Liver (tissue), 8 donors: ENCODE measurements at regions not wholly inside any gene's neighbourhood (a gene's known extent, or its start where the extent isn't known, plus 50 kb on each side); places are given as distances from the start of the nearest gene placed in this dataset.

Experiments
- DNase-seq: peaks from one replicate; pipeline ENCODE4 v3.0.0-alpha.2; 2017; ENCODE audit warnings: low spot score
- H3K27ac ChIP-seq, 2 donors: one replicate each; pipeline ENCODE4 v1.7.0; 2013; ENCODE audit warnings: inconsistent platforms in 2 of 2, low read length in 2 of 2, control low read depth in 1 of 2, low read depth in 1 of 2, mild to moderate bottlenecking in 1 of 2
- H3K27me3 ChIP-seq, 4 donors: one replicate each; pipeline versions ENCODE4 v1.6.1 to v1.7.0; 2013; ENCODE audit warnings: low read length in 3 of 4, inconsistent platforms in 1 of 4, mild to moderate bottlenecking in 1 of 4, moderate library complexity in 1 of 4; ENCODE audit not compliant: control insufficient read depth in 4 of 4, insufficient read depth in 4 of 4
- H3K36me3 ChIP-seq, 4 donors: one replicate each; pipeline versions ENCODE4 v1.6.1 to v1.7.0; 2013; ENCODE audit warnings: low read length in 3 of 4, mild to moderate bottlenecking in 3 of 4, low read depth in 1 of 4, moderate library complexity in 1 of 4; ENCODE audit not compliant: control insufficient read depth in 4 of 4, insufficient read depth in 3 of 4
- H3K4me1 ChIP-seq, 4 donors: one replicate each; pipeline versions ENCODE4 v1.6.1 to v1.7.0; 2013; ENCODE audit warnings: low read length in 3 of 4, mild to moderate bottlenecking in 3 of 4, moderate library complexity in 1 of 4; ENCODE audit not compliant: control insufficient read depth in 4 of 4, insufficient read depth in 4 of 4
- H3K4me3 ChIP-seq, 3 donors: one replicate each; pipeline versions ENCODE4 v1.6.1 to v1.7.0; 2013; ENCODE audit warnings: low read length in 3 of 3, control low read depth in 1 of 3, low read depth in 1 of 3, mild to moderate bottlenecking in 1 of 3
- H3K9ac ChIP-seq, 2 donors: one replicate each; pipeline ENCODE4 v1.7.0; 2013; ENCODE audit warnings: low read length in 2 of 2, mild to moderate bottlenecking in 2 of 2, moderate library complexity in 2 of 2, control low read depth in 1 of 2, low read depth in 1 of 2
- H3K9me3 ChIP-seq, 4 donors: one replicate each; pipeline versions ENCODE4 v1.6.1 to v1.7.0; 2013; ENCODE audit warnings: low read length in 3 of 4; ENCODE audit not compliant: control insufficient read depth in 4 of 4
- EGR1 ChIP-seq, 2 donors: IDR thresholded peaks; 2 replicates each; pipeline ENCODE4 v1.6.1; 2016 to 2018; ENCODE audit warnings: antibody characterized with exemption in 2 of 2, low read depth in 2 of 2
- FOXA1 ChIP-seq: IDR thresholded peaks from 2 replicates; pipeline ENCODE4 v1.6.1; 2016; ENCODE audit warnings: antibody characterized with exemption
- FOXA2 ChIP-seq: IDR thresholded peaks from 2 replicates; pipeline ENCODE4 v1.6.1; 2016; ENCODE audit warnings: antibody characterized with exemption
- GABPA ChIP-seq, 2 donors: IDR thresholded peaks in 1 of 2; conservative IDR thresholded peaks in 1 of 2; 2 replicates each; pipeline ENCODE4 v1.6.1; 2016; ENCODE audit warnings: antibody characterized with exemption in 2 of 2, mild to moderate bottlenecking in 1 of 2, moderate library complexity in 1 of 2
- HNF4A ChIP-seq, 2 donors: conservative IDR thresholded peaks; 2 replicates each; pipeline ENCODE4 v1.6.1; 2016; ENCODE audit warnings: antibody characterized with exemption in 2 of 2, mild to moderate bottlenecking in 2 of 2
- JUND ChIP-seq, 2 donors: IDR thresholded peaks; 2 replicates each; pipeline ENCODE4 v1.6.1; 2016; ENCODE audit warnings: antibody characterized with exemption in 2 of 2
- NR2F2 ChIP-seq: IDR thresholded peaks from 2 replicates; pipeline ENCODE4 v1.6.1; 2016; ENCODE audit warnings: antibody characterized with exemption
- RXRA ChIP-seq, 2 donors: IDR thresholded peaks; 2 replicates each; pipeline ENCODE4 v1.6.1; 2017 to 2018; ENCODE audit warnings: antibody characterized with exemption in 2 of 2, mild to moderate bottlenecking in 1 of 2
- SP1 ChIP-seq: IDR thresholded peaks from 2 replicates; pipeline ENCODE4 v1.6.1; 2018; ENCODE audit warnings: antibody characterized with exemption, mild to moderate bottlenecking
- TAF1 ChIP-seq: conservative IDR thresholded peaks from 2 replicates; pipeline ENCODE4 v1.6.1; 2016; ENCODE audit warnings: antibody characterized with exemption, mild to moderate bottlenecking
- WGBS: extraction: QIAGEN DNeasy Blood & Tissue Kit; methylation state at CpG from one replicate; pipeline ENCODE4 v1.1.7; 2013; 5-methylcytosine and 5-hydroxymethylcytosine counted together
- TF ChIP-seq, protein P1 (sequence below): IDR thresholded peaks from 2 replicates; pipeline ENCODE4 v1.6.1; 2016; ENCODE audit warnings: antibody characterized with exemption
- TF ChIP-seq, protein P2 (sequence below): IDR thresholded peaks from 2 replicates; pipeline ENCODE4 v1.6.1; 2016; ENCODE audit warnings: antibody characterized with exemption, mild to moderate bottlenecking
- TF ChIP-seq, protein P3 (sequence below): fragments of 150-350 bp; IDR thresholded peaks from 2 replicates; pipeline ENCODE4 v1.5.1; 2017; ENCODE audit warnings: improper control_type of control experiment, low read depth, low read length; ENCODE audit not compliant: missing input control
- TF ChIP-seq, protein P4 (sequence below): IDR thresholded peaks from 2 replicates; pipeline ENCODE4 v1.6.1; 2016; ENCODE audit warnings: antibody characterized with exemption
- donor health status: healthy.
- donor health status: healthy.
- donor health status: healthy.
- donor health status: healthy.
- donor health status: healthy.

DNA sequence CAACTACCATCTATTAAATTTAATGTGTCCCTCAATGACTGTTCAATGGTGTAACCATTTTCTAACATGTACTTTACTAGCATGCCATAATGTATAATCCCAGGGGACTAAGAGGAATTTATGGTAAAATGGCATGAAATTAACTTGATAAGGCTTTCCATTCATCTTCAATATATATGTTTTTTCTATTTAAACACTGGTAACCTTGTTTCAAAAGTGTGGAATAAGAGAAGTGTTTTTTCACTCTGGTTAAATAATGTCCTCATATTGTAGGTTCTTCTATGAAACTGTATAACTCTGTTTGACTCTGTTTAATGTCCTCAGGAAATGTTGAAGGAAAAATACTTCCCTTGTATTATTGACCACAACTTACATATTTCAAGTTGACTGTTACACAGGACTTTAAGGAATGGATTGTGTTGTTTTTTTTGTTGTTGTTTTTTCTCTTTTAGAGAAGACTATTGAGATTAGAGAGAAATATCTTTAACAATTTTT is 113.8 kb upstream of the ARSJ start:
- no peak for DNase-seq
- no peak overlapping the region for H3K4me3 ChIP-seq
- TF ChIP-seq GABPA (IDR thresholded peaks at IDR 0.05 in 1 of 2, conservative IDR thresholded peaks at IDR 0.05 in 1 of 2), result no peak
- TF ChIP-seq NR2F2, result no peak
- no peak for TF ChIP-seq FOXA2
- TF ChIP-seq, protein P1, sequence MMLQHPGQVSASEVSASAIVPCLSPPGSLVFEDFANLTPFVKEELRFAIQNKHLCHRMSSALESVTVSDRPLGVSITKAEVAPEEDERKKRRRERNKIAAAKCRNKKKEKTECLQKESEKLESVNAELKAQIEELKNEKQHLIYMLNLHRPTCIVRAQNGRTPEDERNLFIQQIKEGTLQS, result no peak
- TF ChIP-seq EGR1 (IDR thresholded peaks at IDR 0.05; ENCODE audit: low read depth in 2 of 2), result no peak
- TF ChIP-seq JUND (IDR thresholded peaks at IDR 0.05), result no peak
- TF ChIP-seq, protein P2, sequence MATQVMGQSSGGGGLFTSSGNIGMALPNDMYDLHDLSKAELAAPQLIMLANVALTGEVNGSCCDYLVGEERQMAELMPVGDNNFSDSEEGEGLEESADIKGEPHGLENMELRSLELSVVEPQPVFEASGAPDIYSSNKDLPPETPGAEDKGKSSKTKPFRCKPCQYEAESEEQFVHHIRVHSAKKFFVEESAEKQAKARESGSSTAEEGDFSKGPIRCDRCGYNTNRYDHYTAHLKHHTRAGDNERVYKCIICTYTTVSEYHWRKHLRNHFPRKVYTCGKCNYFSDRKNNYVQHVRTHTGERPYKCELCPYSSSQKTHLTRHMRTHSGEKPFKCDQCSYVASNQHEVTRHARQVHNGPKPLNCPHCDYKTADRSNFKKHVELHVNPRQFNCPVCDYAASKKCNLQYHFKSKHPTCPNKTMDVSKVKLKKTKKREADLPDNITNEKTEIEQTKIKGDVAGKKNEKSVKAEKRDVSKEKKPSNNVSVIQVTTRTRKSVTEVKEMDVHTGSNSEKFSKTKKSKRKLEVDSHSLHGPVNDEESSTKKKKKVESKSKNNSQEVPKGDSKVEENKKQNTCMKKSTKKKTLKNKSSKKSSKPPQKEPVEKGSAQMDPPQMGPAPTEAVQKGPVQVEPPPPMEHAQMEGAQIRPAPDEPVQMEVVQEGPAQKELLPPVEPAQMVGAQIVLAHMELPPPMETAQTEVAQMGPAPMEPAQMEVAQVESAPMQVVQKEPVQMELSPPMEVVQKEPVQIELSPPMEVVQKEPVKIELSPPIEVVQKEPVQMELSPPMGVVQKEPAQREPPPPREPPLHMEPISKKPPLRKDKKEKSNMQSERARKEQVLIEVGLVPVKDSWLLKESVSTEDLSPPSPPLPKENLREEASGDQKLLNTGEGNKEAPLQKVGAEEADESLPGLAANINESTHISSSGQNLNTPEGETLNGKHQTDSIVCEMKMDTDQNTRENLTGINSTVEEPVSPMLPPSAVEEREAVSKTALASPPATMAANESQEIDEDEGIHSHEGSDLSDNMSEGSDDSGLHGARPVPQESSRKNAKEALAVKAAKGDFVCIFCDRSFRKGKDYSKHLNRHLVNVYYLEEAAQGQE, result no peak
- no peak for TF ChIP-seq SP1
- TF ChIP-seq RXRA (IDR thresholded peaks at IDR 0.05), result no peak
- TF ChIP-seq HNF4A (conservative IDR thresholded peaks at IDR 0.05), result no peak
- no peak for TF ChIP-seq TAF1
- TF ChIP-seq, protein P3, sequence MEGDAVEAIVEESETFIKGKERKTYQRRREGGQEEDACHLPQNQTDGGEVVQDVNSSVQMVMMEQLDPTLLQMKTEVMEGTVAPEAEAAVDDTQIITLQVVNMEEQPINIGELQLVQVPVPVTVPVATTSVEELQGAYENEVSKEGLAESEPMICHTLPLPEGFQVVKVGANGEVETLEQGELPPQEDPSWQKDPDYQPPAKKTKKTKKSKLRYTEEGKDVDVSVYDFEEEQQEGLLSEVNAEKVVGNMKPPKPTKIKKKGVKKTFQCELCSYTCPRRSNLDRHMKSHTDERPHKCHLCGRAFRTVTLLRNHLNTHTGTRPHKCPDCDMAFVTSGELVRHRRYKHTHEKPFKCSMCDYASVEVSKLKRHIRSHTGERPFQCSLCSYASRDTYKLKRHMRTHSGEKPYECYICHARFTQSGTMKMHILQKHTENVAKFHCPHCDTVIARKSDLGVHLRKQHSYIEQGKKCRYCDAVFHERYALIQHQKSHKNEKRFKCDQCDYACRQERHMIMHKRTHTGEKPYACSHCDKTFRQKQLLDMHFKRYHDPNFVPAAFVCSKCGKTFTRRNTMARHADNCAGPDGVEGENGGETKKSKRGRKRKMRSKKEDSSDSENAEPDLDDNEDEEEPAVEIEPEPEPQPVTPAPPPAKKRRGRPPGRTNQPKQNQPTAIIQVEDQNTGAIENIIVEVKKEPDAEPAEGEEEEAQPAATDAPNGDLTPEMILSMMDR, result no peak
- no peak for TF ChIP-seq FOXA1
- TF ChIP-seq, protein P4, sequence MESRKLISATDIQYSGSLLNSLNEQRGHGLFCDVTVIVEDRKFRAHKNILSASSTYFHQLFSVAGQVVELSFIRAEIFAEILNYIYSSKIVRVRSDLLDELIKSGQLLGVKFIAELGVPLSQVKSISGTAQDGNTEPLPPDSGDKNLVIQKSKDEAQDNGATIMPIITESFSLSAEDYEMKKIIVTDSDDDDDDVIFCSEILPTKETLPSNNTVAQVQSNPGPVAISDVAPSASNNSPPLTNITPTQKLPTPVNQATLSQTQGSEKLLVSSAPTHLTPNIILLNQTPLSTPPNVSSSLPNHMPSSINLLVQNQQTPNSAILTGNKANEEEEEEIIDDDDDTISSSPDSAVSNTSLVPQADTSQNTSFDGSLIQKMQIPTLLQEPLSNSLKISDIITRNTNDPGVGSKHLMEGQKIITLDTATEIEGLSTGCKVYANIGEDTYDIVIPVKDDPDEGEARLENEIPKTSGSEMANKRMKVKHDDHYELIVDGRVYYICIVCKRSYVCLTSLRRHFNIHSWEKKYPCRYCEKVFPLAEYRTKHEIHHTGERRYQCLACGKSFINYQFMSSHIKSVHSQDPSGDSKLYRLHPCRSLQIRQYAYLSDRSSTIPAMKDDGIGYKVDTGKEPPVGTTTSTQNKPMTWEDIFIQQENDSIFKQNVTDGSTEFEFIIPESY, result no peak

DNA sequence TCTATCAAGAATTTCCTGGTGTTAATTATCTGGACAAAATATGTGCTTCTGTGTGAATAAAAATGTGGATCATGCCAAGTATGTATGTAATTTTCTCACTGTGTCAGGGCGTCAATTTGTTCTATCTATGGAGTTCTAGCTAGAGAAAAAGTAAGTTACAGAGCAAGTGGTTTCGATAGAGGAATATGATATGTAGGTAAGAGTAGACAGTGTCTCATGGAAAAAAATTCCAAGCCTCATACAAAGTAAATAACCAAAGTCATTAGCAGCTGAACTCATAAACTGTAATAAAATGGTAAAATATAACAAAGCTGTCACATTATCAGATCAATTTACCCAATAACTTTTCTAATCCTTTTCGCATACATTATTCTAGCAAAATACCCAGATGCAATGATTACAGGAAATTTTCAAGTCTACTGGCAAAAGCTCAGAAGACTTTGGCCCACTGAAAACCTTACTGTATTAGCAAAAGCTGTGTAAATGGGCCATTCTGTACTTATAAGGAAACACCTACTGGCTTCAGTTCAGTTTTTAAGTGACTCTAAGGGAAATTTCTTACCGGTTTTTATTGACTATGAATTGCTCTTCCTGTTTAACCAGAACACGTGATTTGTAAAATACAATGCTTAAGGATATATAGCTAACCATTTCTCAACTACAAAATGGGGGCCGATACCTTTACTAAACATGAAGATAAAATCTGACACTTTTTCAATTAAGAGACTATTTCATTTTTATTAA is 121.0 kb upstream of the ARSJ start:
- H3K27me3 ChIP-seq, result no peaks in the 10 kb centered on the region
- DNase-seq, result no peak
- H3K4me1 ChIP-seq, result no peaks in the 10 kb centered on the region
- WGBS, result 82% methylated on average over 6 of the region's 6 CpGs
- H3K36me3 ChIP-seq, result no peaks in the 10 kb centered on the region
- H3K9me3 ChIP-seq, result no peaks in the 10 kb centered on the region
- no peak for TF ChIP-seq NR2F2
- no peak overlapping the region for H3K9ac ChIP-seq
- no peak overlapping the region for H3K27ac ChIP-seq
- H3K4me3 ChIP-seq, result no peak overlapping the region

More for the DNA sequence above, 113.8 kb upstream of the ARSJ start:
- Histone ChIP-seq H3K4me1 (no peaks in the 10 kb centered on the region), H3K9ac (no peak overlapping the region), H3K9me3 (no peaks in the 10 kb centered on the region), H3K36me3 (no peaks in the 10 kb centered on the region), H3K27me3 (no peaks in the 10 kb centered on the region), H3K27ac (no peak overlapping the region)
